GM21526 (cell line): ENCODE measurements at regions not wholly inside any gene's neighbourhood (a gene's known extent, or its start where the extent isn't known, plus 50 kb on each side); places are given as distances from the start of the nearest gene placed in this dataset.

Experiments
- ATAC-seq: cut with Tn5 transposase; IDR thresholded peaks from one replicate; pipeline ENCODE4 v1.9.1; 2021; ENCODE audit warnings: moderate library complexity; ENCODE audit not compliant: unreplicated experiment, low FRiP score

DNA sequence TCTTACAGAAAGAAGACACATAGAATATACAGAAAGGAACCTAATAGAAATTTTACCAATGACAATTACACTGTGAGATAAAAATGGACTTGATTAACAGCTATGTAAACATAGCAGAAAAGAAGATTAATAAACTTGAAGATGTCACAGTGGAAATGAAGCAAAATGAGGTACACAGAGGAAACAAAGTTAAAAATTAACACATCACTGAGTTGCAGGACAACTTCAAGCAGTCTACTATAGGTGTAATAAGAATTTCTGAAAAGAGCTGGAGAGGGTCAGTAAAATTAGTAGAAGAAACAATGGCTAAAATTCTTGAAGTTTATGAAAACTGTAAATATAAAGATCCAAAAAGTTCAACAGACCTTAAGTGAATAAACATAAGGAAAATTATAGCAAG, 738.7 kb downstream of the C12orf50 start:
- ATAC-seq = no peak

DNA sequence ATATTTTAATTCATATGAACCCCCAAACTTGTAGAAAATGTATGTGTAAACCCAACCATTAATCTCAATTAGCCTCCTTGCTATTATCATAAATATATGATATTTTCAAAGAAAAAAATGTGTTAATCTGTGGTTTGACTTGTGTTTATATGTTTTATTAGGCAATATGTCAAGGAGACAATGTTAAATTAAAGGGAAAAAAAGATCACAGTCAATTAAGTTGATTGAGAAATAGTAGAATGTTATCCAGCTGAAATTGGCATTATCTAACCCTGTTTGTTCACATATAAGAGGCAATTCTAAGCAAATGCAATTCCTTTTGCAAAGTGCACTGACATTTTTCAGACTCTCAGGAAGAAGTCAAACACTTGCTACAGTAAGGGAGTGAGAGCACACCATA, 745.3 kb downstream of the C12orf50 start:
- no peak for ATAC-seq

DNA sequence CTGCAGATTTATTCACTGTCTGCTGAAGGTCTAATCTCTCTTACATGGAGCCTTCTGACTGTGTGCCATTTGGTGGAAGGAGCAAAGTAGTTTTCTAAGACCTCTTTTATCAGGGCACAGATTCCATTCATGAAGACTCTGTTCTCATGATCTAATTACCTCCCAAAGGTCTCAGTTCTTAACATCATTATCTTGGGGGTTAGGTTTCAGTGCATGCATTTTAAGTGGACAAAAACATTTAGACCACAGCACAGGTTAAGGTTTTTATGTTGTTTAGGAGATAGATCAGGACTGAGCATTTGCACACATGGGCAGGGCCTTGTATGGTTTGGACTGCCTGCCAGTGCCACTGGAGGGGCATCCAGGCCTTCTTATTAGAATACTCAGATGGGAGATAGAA, 746.1 kb downstream of the C12orf50 start:
- no peak for ATAC-seq

DNA sequence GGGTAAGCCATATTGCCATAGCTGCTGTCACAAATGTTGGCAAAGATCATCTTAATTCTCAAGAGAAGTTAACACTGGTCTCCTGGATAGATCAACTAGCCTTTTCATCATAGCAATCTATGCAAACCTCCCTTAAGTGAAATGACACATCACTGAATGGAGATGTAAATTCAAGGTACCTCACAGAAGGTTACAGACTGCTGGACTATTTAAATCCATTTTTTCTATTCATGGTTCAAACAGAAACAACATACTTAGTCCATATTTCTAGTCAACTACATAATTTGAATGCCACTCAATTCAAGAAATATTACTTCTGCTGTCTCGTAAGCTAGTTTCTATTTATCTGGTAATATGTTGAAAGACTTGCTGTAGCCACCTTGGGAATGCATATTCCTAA, 748.3 kb downstream of the C12orf50 start:
- ATAC-seq = peak; percentile 38

DNA sequence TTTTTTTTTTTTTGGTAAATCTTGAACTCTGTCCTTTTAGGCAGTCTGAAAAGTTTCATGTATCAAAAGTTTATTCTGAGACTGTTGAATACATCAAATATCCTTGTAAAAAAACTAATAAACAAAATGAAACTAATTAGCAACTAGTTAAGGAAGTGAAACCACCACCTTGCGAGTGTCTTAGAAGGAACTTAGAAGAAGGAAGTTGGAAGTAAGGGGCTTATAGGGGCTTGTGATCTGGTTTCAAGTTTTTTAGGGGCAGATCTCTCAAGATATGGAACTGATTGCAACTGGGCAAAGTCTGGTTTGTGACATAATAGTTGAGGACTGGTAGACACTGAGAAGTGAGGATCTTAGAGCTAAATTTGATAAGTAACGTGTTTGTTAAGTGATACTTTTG, 748.8 kb downstream of the C12orf50 start:
- ATAC-seq = peak; percentile 88

DNA sequence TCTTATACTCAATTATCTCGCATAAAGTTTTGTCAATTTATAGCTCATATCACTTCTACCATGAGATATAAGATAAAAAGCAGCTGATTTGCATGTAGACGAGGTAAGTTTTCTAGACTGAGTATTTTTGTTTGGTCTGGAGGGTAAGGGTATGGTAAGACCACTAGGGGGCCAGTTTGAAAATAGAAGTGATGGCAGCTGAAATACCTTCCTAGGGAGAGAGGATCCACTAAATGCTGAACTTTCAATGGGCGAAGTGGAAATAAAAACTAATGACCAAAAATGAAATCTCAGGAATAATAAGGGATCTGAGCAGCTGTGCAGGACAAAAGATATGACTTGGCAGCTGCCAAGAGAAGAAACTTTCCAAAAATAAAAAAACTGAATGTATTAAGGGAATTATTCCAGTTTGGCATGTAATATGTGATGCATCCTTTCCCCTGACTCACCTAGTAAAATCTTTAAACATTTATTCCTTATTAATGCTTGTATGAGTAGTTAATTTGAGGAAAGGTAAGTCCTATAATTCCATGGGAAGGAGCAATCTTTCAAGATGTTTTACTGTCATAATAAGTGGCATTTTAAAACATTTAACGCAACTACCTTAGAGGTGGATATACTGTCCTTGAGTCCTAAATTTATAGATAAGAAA, 754.5 kb downstream of the C12orf50 start:
- peak; percentile 62 for ATAC-seq

DNA sequence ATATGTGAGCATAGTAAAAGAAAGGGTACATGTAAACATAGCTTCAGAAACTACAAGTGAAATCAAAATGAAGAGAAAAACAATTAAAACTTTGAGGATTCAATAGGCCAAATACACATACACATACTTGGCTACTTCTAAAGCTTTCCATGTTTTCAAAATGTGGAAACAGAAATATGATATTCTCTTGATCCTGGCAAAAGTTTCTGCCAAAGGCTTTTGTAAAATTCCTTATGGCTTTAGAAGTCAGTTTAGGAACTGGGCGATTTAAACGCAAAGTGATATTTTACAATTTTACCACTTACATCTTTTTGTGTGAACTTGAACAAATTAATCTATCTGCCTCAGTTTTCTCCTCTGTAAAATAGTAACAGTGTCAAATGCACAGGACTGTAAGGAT, 756.4 kb downstream of the C12orf50 start:
- ATAC-seq = no peak

DNA sequence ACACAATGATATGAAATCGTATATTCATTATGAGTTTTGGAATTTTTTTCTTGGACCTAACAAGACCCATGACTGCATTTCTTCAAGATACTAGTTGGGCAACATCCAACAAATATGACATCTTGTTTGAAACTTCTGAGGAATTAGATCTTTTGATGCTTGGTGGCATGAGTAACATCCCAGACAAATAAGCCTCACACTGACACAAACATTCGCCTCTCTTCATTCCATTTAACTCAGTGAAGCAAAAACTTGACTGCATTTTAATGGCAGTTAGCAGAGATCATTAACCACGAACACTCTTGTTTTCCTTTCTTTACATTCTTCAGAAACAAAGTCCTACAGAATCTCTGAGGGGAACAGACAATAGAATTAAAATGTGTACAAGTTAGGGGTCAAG, 758.3 kb downstream of the C12orf50 start:
- ATAC-seq = no peak

DNA sequence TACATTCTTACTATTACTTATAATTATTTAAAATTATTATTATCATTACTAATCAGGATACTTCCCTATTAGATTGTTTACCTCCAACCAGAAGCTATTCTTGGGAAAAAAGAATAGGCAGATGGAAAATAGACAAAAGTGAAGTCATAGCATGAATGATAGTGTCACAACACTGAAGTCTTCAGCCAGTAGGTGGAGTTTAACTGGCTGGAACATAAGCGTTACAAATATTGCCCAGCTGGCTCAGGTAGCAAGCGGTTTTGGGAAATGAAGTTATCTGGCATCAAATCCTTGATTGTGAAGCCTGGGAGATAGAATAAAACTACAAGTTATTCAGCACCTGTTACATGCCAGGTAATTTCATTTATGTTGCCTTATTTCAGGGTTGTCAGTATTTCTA, 762.9 kb downstream of the C12orf50 start:
- ATAC-seq = no peak

DNA sequence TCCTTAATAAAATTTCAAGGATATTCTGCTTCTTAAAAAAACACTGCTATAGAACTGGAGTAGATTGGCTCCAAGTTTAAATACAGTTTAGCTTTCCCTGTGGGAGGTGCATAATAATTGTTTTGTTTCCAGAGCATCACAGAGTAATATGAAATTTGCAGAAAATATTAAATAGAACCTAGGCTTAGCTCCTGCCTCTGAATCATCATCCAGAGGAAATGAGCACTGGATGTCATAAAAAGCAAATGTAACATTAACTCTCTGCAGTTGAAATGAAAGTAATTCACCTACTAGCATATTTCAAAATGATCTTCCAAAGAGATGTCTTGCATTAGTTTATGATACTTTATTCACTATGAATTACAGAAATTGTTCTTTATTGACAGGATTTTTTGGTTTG, 769.8 kb downstream of the C12orf50 start:
- ATAC-seq = no peak

DNA sequence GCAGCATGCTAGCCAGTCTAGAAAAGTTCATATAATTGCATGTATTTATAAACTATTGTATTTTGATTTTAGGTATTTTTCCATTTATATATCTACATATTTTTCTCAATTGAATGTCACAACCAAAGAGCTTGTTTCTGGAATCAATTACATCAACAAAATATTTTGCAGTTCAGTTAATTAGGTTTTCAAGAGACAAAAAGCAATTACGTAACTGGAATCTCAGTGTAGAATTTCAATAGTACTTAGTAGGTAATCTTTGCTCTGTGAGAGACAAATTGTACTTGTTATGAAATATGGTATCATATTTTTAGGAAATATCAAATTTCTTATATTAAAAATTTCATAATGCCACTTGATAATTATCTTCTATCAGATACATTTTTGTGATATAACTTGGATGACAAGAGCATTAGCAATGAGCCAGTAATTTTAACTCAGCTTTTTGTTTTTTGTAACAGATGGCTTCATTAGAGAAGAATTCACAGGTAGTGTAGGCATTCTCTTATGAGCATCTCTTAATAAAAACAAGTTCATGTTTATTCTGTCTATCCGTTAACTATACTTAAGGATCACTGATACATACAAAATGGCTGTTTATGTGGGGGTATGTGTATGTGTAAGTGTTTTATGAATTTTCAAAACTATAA, 774.7 kb downstream of the C12orf50 start:
- ATAC-seq = no peak

DNA sequence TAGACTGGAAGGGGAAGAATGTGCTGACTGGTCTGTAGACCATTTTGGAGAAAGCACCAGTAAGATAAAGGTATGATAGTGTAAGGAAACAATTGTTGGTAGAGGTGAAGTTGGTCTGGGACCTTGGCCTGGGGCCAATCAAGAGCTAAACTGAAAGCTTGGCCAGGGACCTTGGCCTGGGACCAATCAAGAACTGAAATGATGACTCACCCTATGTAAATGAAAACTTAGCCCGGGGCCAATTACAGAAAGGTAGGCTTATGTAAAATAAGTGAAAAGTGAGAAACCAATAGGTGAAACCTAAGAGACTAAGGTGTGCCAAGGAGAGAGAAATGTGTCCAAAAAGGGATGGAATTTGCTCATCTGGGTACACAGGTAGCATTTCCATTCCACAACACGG, 776.0 kb downstream of the C12orf50 start:
- no peak for ATAC-seq

DNA sequence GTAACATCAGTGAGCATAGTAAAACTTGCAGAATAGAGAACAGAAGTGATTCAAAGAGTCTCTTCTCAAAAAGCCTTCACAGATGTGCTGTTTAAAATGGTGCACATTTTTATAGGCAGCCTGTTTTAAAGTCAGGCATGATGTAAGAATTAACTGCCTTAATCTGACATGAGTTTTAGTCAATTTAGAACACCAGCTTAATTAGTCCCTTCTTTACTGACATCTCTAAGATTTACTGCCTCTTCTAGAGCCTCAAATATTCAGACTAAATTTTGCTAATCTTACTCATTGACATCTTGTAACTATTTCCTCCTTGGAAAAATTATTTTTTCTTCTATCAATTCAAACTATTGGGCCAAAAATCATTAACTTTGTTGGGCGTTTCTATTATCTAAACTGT, 782.5 kb downstream of the C12orf50 start:
- ATAC-seq = no peak

DNA sequence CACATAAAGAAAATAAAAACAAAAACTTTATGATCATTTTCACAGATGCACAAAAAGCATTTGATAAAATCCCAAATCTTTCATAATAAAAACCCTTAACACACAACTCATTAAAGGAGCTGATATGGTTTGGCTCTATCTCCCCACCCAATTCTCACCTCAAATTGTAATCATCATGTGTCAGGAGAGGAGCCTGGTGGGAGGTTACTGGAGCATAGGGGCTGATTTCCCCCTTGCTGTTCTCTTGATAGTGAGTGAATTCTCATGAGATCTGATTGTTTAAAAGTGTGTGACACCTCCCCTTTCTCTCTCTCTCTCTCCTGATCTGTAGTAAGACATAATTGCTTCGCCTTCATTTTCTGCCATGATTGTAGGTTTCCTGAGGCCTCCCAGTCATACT, 790.7 kb downstream of the C12orf50 start:
- no peak for ATAC-seq

DNA sequence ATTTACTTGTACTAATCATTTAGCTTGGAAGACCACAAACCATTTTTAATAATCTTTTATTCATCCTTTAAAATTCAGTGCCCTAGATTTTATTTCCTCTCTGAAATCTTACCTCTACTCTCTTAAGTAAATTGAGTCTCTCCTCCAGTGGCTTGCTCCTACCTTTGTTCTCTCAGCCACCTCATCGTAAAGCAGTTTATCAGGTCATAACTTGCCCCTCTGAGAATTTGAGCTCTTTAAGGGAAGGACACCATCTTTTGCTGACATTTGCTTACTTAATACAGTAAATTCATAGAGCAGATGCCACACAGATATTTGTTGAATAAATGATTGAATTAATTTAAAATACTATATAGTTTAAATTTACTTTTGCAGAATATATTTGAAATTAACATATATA, 794.3 kb downstream of the C12orf50 start:
- no peak for ATAC-seq

DNA sequence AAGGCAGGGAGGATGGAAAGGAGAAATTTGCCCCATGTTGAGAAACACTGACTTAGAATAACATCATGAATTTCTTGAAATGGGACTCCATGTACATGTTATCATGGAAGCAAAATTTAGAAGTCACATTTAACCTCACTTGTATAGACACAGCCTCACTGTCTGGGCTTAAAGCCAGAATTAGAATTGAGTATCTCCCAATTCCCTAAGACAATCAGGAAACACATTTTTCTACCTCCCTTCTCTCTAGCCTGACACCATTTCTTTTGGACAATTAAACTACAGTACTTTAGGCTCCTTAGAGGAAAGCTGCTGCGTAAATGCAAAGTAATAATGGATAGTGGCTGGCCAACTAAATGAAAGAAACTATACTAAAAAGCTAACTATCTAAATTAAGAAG, 795.5 kb downstream of the C12orf50 start:
- no peak for ATAC-seq

DNA sequence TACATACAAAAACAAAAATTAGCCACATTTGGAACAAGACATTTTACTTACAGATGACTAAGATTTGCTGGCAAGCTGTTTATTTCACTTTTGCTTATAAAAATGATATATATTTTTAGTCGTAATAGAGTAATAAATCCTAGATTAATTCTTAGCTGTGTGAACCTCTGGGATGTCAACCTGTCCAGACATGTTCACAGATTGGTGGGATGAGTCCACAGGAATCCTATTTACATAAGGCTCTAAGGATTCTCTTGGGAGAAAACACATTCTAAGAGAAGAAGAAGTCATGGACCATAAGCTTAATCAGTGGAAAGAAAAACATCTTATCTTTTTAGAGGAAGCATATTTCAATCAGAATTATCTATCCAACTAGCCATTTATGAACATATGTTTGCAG, 797.4 kb downstream of the C12orf50 start:
- ATAC-seq = no peak

DNA sequence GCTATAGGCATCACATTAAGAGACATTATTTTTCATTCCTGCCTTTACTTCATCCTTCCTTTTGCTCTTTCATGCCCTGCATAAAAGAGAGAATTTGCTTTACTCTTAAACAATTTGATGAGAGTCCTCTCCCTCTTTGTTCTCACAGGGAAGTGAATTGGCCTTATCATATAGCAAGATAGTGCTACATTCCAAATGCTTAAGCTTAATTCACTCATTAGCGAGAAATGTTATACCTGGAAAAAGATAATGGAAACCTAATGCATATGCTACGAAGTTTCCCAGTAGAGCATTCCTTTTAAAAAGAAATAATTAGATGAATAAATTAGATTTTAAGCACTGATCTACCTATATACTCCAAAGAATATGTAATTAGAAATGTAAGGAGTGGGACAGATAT, 798.8 kb downstream of the C12orf50 start:
- ATAC-seq = no peak

DNA sequence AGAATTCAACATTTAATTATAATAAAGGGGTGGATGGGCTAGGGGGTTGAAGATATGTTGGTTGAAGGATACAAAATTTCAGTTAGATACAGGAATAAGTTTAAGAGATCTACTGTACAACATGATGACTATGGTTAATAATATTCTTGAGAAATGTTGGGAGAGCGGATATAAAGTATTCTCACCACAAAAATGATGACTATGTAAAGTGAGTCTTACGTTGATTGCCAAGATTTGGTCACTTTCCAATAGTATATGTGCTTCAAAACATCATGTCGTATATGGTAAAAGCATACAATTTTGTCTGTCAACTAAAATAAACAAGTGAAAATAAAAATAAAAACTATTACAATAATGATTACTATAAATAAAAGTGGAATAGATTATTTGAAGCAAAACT, 802.0 kb downstream of the C12orf50 start:
- no peak for ATAC-seq

DNA sequence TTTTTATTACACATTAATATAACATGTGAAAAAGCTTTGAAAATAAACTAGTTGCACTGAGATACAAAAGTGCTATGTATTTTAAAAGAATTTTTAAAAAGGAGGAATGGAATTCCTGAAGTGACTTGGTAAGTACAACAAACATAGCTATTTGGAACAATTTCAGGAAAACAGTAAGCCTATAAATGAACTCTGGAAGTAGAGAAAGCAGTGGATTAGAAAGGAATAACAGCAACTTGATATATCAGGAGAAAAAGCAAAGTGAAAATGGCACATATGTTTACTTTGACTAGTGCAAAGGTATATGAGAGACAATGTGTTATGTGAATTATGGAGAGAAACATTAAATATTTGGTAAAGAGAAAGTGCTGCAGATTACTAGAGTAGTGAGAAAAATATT, 811.7 kb downstream of the C12orf50 start:
- no peak for ATAC-seq

DNA sequence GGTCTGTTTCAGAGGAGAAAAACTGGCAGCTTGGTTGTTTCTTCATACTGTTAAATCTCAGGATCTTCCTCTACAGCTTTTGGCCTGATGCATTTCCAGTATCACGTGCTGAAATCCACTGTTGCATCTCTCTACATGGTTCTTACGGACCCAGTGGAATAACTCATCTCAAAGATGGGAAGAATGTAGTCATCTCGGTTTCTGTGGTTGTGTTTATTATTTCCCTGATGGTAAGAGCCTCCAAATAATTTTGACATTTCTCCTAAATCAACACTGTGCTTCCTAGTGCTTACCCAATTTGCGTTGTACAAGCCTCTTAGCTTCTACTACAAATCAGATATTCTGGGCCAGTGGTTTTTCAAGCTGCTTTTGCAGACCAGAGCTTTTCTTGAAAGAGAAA, 812.8 kb downstream of the C12orf50 start:
- no peak for ATAC-seq

DNA sequence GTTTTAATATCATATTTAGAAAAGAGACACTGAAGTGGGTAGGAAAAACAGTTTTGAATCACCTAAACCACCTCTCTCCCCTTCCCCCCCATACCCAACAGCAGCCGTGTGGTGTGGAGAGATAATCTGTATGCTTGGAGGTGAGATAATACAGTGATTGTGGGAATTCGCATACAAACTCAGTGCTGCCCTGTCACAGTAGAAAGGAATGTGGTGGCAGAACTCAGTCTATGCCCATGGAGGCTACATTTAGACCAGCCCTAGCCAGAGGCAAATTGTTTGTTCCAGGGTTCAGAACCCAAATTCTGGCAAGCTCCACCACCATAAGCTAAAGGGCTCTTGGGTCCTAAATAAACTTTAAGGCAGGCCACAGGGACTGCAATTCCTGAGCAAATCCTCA, 827.0 kb downstream of the C12orf50 start:
- ATAC-seq = no peak

DNA sequence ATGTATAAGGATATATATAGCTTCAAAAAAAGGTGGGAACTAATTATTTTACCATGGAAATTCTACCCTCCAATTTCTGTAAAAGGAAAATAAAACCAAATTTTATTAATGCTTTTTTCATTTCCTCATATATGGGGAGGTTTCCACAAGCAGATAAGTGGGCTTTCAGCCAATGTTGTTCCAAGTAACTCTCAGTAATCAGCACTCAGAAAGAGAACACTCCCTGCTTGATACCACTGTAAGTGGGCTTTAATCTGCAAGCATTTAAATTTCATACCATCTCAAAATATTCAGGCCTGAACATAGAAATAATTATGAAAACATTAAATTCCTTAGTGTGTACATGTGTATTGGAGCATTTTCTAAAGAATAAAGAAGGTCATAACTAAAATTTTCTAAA, 827.6 kb downstream of the C12orf50 start:
- ATAC-seq = no peak
